AG09319 (cell line): ENCODE measurements at regions not wholly inside any gene's neighbourhood (a gene's known extent, or its start where the extent isn't known, plus 50 kb on each side); places are given as distances from the start of the nearest gene placed in this dataset.

Source experiments
- DNase-seq: peaks from one replicate; pipeline ENCODE4 v3.0.0-alpha.2; 2010; ENCODE audit warnings: low read depth; ENCODE audit errors: extremely low read depth
- CTCF ChIP-seq: IDR thresholded peaks from 2 replicates; pipeline ENCODE4 v1.5.1; 2011; ENCODE audit warnings: low read depth, mild to moderate bottlenecking, inconsistent platforms, low read length, moderate library complexity

DNA sequence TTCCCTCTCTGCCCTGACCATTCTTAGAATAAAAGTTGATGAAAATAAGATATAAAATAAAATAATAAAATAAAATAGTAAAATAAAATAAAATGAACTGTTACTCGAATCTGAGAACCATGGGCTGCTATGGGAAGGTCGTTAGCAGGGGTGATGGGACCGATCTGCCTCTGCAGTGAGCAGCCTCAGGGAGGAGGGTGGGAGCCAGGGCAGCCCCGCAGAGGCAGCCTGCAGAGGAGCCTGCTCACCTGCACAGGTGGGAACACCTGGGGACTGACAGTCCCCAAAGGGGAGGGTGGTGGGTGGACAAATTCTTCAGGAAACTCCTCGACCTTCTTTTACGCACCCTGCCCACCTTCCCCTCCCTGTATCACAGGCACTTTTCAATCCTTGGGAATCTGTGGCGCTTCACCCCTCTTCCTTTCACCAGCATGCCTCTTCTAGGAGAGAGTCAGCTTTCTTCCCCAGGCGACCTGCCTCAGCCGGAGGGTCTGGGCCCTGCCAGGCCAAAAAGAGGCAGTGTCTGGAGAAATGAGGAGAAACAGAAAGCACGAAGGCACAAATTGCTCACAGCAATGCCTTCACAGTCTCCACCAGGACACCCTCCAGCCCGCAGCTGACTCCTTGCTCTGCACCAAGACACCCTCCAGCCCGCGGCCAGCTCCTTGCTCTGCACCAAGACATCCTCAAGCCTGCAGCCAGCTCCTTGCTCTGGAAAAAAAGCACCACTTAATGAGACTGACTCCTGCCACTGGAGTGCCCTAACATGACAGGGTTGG is 368.4 kb upstream of the SHH start:
- no peak for DNase-seq
- no peak for TF ChIP-seq CTCF

DNA sequence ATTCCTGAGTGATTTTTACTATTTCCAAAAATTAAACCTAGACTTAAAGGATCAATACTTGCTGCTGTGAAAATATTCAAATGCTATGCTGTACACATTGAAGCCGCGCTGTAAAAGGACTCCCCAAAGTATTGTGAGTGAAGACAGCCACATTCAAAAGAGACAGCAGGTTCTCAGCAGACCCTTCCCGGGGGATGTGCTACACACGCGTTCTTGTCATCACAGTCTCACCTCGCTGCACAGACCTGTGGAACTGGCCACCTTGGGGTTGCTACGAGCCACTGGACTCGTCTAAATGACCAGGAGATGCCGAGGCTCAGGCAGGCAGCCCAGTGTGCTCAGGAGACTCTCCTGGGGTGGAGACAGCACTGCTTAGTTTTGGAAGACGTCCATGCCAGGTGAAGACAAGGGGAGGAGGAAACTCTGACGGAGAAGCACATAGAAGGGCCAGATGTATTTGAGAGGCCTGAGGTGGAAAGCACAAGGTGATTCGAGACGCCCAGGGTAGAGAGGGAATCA is 367.7 kb upstream of the SHH start:
- no peak for TF ChIP-seq CTCF
- no peak for DNase-seq

DNA sequence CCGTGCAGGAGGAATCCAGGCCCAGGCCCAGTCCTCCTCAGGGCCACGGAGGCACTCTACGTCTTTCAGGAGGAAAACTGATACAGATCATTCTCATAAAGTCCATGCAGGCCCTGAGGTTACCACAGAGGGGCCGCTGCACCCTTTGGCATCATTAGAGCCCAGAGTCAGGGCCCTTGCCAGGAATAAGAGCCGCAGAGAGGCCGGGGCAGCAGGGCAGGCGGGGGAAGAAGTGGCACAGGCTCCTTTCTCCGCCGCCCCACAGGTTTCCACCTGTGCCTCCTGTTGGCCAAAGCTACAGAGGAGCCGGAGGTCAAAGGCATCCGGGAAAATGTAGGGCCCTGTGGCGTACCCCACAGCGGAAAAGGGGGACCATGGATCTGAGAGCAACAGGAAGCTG is 366.6 kb upstream of the SHH start:
- no peak for DNase-seq
- no peak for TF ChIP-seq CTCF

DNA sequence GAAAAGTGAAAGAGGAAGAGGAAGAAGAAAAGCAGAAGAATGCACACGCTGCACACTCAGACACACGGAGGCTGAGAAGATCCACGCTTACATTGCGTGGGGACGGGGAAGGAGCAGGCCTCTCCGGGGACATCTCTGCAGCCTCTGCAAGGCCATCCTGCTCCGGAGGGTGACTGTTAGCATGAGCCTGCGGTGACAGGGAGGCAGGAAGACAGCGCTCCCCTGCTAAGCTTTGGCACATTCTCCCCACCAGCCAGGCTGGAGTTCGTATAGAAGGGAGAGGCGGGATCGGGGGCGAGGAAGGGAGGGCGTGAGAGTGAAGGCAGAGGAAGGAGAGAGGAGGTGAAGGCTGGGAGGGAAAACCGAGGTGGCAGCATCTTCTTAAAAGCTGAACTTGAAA is 366.0 kb upstream of the SHH start:
- no peak for TF ChIP-seq CTCF

GRCh38 chr7:156177422-156178055 is 365.3 kb upstream of the SHH start:
- TF ChIP-seq CTCF, result no peak
- no peak for DNase-seq

More for the DNA sequence above, 366.0 kb upstream of the SHH start:
- DNase-seq, result no peak

DNA sequence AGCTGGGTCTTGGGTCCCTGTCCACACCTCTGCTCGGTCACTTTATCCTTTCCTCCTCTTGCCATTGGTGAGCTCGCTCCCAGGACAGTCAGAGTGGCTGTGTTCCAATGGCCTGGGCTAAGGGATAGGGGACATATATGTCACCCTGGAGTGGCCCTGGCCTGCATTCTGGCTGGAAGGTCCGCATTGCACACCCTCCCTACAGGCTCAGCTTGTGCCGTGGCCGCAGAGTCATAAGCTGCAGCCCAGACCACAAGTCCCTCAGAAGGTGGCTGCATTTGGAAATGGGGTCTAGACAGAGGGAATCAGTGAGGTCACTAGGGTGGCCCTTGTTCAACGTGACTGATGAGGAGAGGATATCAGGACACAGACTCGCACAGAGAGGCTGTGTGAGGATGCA is 363.8 kb upstream of the SHH start:
- TF ChIP-seq CTCF, result no peak
- no peak for DNase-seq

- DNase-seq, result no peak
- TF ChIP-seq CTCF, result no peak
Measured at GRCh38 chr7:156175003-156175402, 362.7 kb upstream of the SHH start.
